Nucleus accumbens (tissue), 56 donors: ENCODE measurements at regions not wholly inside any gene's neighbourhood (a gene's known extent, or its start where the extent isn't known, plus 50 kb on each side); places are given as distances from the start of the nearest gene placed in this dataset.

Experiments
- DNase-seq, 56 donors: peaks; one replicate each; lab custom pipeline; 2025; lab: John Stamatoyannopoulos, UW

GRCh38 chr12:67758119-67758518, 109.6 kb downstream of the DYRK2 start:
- no peak for DNase-seq

GRCh38 chr12:67758521-67758920, 110.0 kb downstream of the DYRK2 start:
- no peak for DNase-seq

GRCh38 chr12:67759829-67760228, 111.3 kb downstream of the DYRK2 start:
- no peak for DNase-seq

- no peak for DNase-seq
These were observed 112.2 kb downstream of the DYRK2 start for GRCh38 chr12:67760586-67761275.

GRCh38 chr12:67761566-67761965, 113.0 kb downstream of the DYRK2 start:
- DNase-seq = no peak

- DNase-seq = no peak
These were observed 115.5 kb downstream of the DYRK2 start for GRCh38 chr12:67764055-67764454.

GRCh38 chr12:67764946-67765619, 116.5 kb downstream of the DYRK2 start:
- no peak for DNase-seq

GRCh38 chr12:67765776-67766766, 117.5 kb downstream of the DYRK2 start:
- no peak for DNase-seq

GRCh38 chr12:67772267-67773169, 124.0 kb downstream of the DYRK2 start:
- DNase-seq = peak in 27 of 56 donors; percentile 0 to 54 (median 11)

- DNase-seq = no peak
These were observed 125.4 kb downstream of the DYRK2 start for GRCh38 chr12:67773896-67774295.

GRCh38 chr12:67774983-67775587, 126.5 kb downstream of the DYRK2 start:
- no peak for DNase-seq

- no peak for DNase-seq
These were observed 132.1 kb downstream of the DYRK2 start for GRCh38 chr12:67780580-67781084.

GRCh38 chr12:67782573-67782972, 134.0 kb downstream of the DYRK2 start:
- DNase-seq = no peak

GRCh38 chr12:67783393-67783792, 134.8 kb downstream of the DYRK2 start:
- no peak for DNase-seq

GRCh38 chr12:67784831-67785230, 136.3 kb downstream of the DYRK2 start:
- no peak for DNase-seq

GRCh38 chr12:67786086-67786485, 137.5 kb downstream of the DYRK2 start:
- DNase-seq = no peak

- no peak for DNase-seq
These were observed 139.6 kb downstream of the DYRK2 start for GRCh38 chr12:67788118-67788517.

GRCh38 chr12:67789266-67789665, 140.7 kb downstream of the DYRK2 start:
- DNase-seq = no peak

- no peak for DNase-seq
These were observed 142.1 kb downstream of the DYRK2 start for GRCh38 chr12:67790660-67791059.
